SK-N-SH (cell line): ENCODE measurements at regions not wholly inside any gene's neighbourhood (a gene's known extent, or its start where the extent isn't known, plus 50 kb on each side); places are given as distances from the start of the nearest gene placed in this dataset.

ENCODE experiments used
- ELF1 ChIP-seq: IDR thresholded peaks from 2 replicates; pipeline ENCODE4 v1.4.0; 2012
- EP300 ChIP-seq, 2 experiments: IDR thresholded peaks; 2 replicates each; pipeline versions ENCODE4 v1.4.0 to v1.6.1; 2012; ENCODE audit warnings: borderline replicate concordance in 1 of 2, low read depth in 1 of 2, low read length in 1 of 2
- EZH2phosphoT487 ChIP-seq: fragments of 200-600 bp; sonication (generic); IDR thresholded peaks from 2 replicates; pipeline ENCODE4 v1.6.1; 2017; ENCODE audit warnings: low read depth, mixed run types, mild to moderate bottlenecking, antibody characterized with exemption, moderate library complexity, borderline replicate concordance
- MAX ChIP-seq: IDR thresholded peaks from 2 replicates; pipeline ENCODE4 v1.4.0; 2012; ENCODE audit warnings: low read depth
- NRF1 ChIP-seq: IDR thresholded peaks from 2 replicates; pipeline ENCODE4 v1.6.1; 2012; ENCODE audit warnings: low read depth, mild to moderate bottlenecking, low read length
- POLR2AphosphoS5 ChIP-seq: IDR thresholded peaks from 2 replicates; pipeline ENCODE4 v1.6.1; 2012; ENCODE audit warnings: low read depth, low read length
- RAD21 ChIP-seq: IDR thresholded peaks from 2 replicates; pipeline ENCODE4 v1.6.1; 2012; ENCODE audit warnings: mild to moderate bottlenecking, low read length
- REST ChIP-seq: IDR thresholded peaks from 2 replicates; pipeline ENCODE4 v1.6.1; 2012; ENCODE audit warnings: mild to moderate bottlenecking, low read depth, low read length, moderate library complexity
- RFX5 ChIP-seq: IDR thresholded peaks from 2 replicates; pipeline ENCODE4 v1.6.1; 2012; ENCODE audit warnings: mild to moderate bottlenecking, improper control_type of control experiment, low read length
- RXRA ChIP-seq: IDR thresholded peaks from 2 replicates; pipeline ENCODE4 v1.4.0; 2012; ENCODE audit warnings: low read depth, mild to moderate bottlenecking, borderline replicate concordance
- TEAD4 ChIP-seq: IDR thresholded peaks from 2 replicates; pipeline ENCODE4 v1.4.0; 2012; ENCODE audit warnings: mild to moderate bottlenecking, borderline replicate concordance; ENCODE audit not compliant: insufficient read depth
- TF ChIP-seq, protein P1 (sequence below): fragments of 200-600 bp; sonication (generic); IDR thresholded peaks from 2 replicates; pipeline ENCODE4 v1.6.1; 2017; ENCODE audit warnings: antibody characterized with exemption, mild to moderate bottlenecking, moderate library complexity

DNA sequence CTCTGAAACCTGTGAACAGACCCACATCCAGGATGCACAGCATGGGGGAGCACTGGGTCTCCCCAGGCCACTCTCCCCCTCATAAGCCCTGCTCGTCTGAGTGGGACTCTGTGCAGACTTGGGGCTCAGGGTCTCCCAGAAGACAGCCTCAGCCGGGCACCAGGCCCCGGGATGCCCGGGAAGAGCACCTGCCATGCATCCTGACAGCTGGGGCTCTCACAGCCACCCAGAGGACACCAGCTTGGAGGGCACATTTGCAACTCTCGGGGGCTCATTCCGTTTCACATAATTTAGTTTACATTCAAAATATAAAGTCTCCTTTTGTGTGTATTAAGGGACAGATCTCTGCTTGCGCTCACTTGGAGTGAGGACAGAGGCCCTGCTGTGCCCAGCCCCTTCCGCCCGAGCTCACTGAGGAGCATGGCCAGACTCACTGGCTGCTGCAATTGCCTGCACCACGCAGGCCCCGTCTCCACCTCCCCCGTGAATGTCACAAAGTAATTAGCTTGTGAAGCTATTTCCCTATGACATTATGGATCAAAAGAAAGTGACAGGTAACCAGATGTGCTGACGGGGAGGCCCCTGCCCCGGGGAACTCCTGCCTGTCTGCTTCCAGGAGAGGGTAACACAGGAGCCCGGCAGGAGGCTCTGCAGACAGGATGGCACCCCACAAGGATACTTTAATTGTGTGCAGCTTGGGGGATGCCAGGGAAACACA is 275.6 kb downstream of the BRD1 start:
- TF ChIP-seq EZH2phosphoT487 (no peak), POLR2AphosphoS5 (no peak), EP300 (IDR thresholded peaks at IDR 0.05; ENCODE audit: borderline replicate concordance in 1 of 2, low read depth in 1 of 2, low read length in 1 of 2) (no peak), MAX (no peak), ELF1 (no peak), RFX5 (no peak), RAD21 (no peak), TEAD4 (no peak), RXRA (no peak), NRF1 (no peak), REST (no peak)
- TF ChIP-seq, protein P1, sequence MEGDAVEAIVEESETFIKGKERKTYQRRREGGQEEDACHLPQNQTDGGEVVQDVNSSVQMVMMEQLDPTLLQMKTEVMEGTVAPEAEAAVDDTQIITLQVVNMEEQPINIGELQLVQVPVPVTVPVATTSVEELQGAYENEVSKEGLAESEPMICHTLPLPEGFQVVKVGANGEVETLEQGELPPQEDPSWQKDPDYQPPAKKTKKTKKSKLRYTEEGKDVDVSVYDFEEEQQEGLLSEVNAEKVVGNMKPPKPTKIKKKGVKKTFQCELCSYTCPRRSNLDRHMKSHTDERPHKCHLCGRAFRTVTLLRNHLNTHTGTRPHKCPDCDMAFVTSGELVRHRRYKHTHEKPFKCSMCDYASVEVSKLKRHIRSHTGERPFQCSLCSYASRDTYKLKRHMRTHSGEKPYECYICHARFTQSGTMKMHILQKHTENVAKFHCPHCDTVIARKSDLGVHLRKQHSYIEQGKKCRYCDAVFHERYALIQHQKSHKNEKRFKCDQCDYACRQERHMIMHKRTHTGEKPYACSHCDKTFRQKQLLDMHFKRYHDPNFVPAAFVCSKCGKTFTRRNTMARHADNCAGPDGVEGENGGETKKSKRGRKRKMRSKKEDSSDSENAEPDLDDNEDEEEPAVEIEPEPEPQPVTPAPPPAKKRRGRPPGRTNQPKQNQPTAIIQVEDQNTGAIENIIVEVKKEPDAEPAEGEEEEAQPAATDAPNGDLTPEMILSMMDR: no peak
